ENCODE measurements at regions not wholly inside any gene's neighbourhood (a gene's known extent, or its start where the extent isn't known, plus 50 kb on each side); places are given as distances from the start of the nearest gene placed in this dataset.

DNA sequence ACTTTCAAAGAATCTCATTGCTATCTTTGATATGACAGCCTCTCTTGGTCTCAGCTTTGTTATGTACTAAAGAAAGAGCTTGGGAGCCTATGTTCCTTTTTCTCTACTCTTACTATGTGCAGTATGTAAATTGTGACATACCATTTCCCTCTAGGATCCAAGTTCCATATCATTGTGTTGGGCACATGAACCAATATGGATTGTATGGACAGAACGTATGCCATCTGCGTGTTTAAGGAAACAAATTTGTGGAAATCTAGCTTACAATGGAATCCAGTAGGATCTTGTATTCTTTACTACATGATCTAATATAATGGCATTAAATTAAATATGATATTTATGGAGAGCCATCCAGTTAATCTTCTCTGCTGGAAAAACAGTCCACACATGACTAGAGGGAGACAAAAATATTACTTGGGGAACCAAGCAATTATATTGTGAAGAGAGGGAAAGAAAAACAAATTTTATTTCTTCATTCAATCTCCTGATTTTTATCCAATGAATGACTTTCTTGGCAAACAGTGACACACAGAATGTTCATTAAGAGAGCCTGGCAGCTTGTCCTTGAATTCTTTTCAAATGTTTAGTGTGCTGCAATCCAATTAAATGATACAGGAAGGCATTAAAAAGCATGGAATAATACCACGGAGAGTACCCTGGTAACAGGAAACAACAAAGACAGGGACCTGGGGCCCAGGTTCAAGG lies 106.5 kb upstream of the DAB1 start:
- intact Hi-C loops (cut with micrococcal nuclease), result no loop called here
- WGBS (ENCODE audit: insufficient coverage), result no CpG with 5 or more reads among the region's 3 CpGs
- H3K27me3 Mint-ChIP-seq, result no peaks in the 10 kb centered on the region
- ChIA-PET CTCF (no interaction called here), POLR2A (no interaction called here)
- Histone ChIP-seq H3K27me3 (replicated peaks in 1 of 4; ENCODE audit: control extremely low read depth in 1 of 4, control insufficient read depth in 3 of 4, insufficient read depth in 4 of 4, low read length in 3 of 4) (no peaks in the 10 kb centered on the region), H3K36me3 (replicated peaks in 1 of 2; ENCODE audit: control extremely low read depth in 1 of 2, control insufficient read depth in 1 of 2, extremely low read depth in 1 of 2, insufficient read depth in 2 of 2, low read length in 1 of 2) (no peaks in the 10 kb centered on the region), H2AFZ (ENCODE audit: insufficient read depth, low read depth, low read length, poor library complexity, severe bottlenecking) (no peak overlapping the region), H4K20me1 (ENCODE audit: control insufficient read depth, insufficient read depth, low read length, poor library complexity, severe bottlenecking) (no peaks in the 10 kb centered on the region), H3K9me3 (ENCODE audit: control extremely low read depth in 1 of 3, control insufficient read depth in 2 of 3, insufficient read depth in 1 of 3, low read length in 2 of 3) (no peaks in the 10 kb centered on the region), H3K4me1 (ENCODE audit: control insufficient read depth in 2 of 2, insufficient read depth in 2 of 2, low read length in 2 of 2) (no peaks in the 10 kb centered on the region), H3K9ac (ENCODE audit: low read length) (no peak overlapping the region), H3K4me3 (ENCODE audit: control extremely low read depth in 1 of 5, extremely low read depth in 1 of 5, insufficient read depth in 1 of 5, low read depth in 2 of 5, low read length in 4 of 5) (no peak overlapping the region), H3K27ac (ENCODE audit: low read length in 2 of 2) (no peak overlapping the region), H3K4me2 (replicated peaks; ENCODE audit: low read depth, low read length, poor library complexity, severe bottlenecking) (no peak overlapping the region), H3K79me2 (ENCODE audit: control insufficient read depth, insufficient read depth, low read length) (no peaks in the 10 kb centered on the region)
- no peak overlapping the region for H3K27ac Mint-ChIP-seq
- no peaks in the 10 kb centered on the region for H3K4me1 Mint-ChIP-seq
- TF ChIP-seq EZH2 (IDR thresholded peaks at IDR 0.05; ENCODE audit: borderline replicate concordance, insufficient read depth, low read depth, low read length, poor library complexity, severe bottlenecking), result no peak
- TF ChIP-seq, protein P1, sequence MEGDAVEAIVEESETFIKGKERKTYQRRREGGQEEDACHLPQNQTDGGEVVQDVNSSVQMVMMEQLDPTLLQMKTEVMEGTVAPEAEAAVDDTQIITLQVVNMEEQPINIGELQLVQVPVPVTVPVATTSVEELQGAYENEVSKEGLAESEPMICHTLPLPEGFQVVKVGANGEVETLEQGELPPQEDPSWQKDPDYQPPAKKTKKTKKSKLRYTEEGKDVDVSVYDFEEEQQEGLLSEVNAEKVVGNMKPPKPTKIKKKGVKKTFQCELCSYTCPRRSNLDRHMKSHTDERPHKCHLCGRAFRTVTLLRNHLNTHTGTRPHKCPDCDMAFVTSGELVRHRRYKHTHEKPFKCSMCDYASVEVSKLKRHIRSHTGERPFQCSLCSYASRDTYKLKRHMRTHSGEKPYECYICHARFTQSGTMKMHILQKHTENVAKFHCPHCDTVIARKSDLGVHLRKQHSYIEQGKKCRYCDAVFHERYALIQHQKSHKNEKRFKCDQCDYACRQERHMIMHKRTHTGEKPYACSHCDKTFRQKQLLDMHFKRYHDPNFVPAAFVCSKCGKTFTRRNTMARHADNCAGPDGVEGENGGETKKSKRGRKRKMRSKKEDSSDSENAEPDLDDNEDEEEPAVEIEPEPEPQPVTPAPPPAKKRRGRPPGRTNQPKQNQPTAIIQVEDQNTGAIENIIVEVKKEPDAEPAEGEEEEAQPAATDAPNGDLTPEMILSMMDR (IDR thresholded peaks at IDR 0.05), result no peak
- DNase-seq (no peak), ATAC-seq (ENCODE audit: low read depth) (no peak)
- H3K4me3 Mint-ChIP-seq, result no peak overlapping the region
- peaks cover 7% of the 10 kb centered on the region for H3K9me3 Mint-ChIP-seq (ENCODE audit: insufficient read depth)

DNA sequence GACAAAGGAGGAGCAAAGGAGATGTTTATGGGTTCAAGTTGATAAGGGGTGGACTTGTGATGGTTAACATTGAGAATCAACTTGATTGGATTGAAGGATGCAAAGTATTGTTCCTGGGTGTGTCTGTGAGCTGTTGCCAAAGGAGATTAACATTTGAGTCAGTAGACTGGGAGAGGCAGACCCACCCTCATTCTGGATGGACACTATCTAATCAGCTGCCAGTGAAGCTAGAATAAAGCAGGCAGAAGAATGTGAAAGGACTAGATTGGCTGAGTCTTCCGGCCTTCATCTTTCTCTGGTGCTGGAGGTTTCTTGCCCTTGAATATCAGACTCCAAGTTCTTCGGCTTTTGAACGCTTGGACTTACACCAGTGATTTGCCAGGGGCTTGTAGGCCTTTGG lies 98.7 kb upstream of the DAB1 start:
- Histone ChIP-seq H3K79me2 (ENCODE audit: control insufficient read depth, insufficient read depth, low read length) (no peaks in the 10 kb centered on the region), H3K27me3 (replicated peaks in 1 of 4; ENCODE audit: control extremely low read depth in 1 of 4, control insufficient read depth in 3 of 4, insufficient read depth in 4 of 4, low read length in 3 of 4) (no peaks in the 10 kb centered on the region), H3K9ac (ENCODE audit: low read length) (no peak overlapping the region), H2AFZ (ENCODE audit: insufficient read depth, low read depth, low read length, poor library complexity, severe bottlenecking) (no peak overlapping the region), H4K20me1 (ENCODE audit: control insufficient read depth, insufficient read depth, low read length, poor library complexity, severe bottlenecking) (no peaks in the 10 kb centered on the region), H3K4me1 (ENCODE audit: control insufficient read depth in 2 of 2, insufficient read depth in 2 of 2, low read length in 2 of 2) (no peaks in the 10 kb centered on the region), H3K4me2 (replicated peaks; ENCODE audit: low read depth, low read length, poor library complexity, severe bottlenecking) (no peak overlapping the region), H3K4me3 (ENCODE audit: control extremely low read depth in 1 of 5, extremely low read depth in 1 of 5, insufficient read depth in 1 of 5, low read depth in 2 of 5, low read length in 4 of 5) (no peak overlapping the region), H3K9me3 (ENCODE audit: control extremely low read depth in 1 of 3, control insufficient read depth in 2 of 3, insufficient read depth in 1 of 3, low read length in 2 of 3) (no peaks in the 10 kb centered on the region), H3K36me3 (replicated peaks in 1 of 2; ENCODE audit: control extremely low read depth in 1 of 2, control insufficient read depth in 1 of 2, extremely low read depth in 1 of 2, insufficient read depth in 2 of 2, low read length in 1 of 2) (no peaks in the 10 kb centered on the region), H3K27ac (ENCODE audit: low read length in 2 of 2) (no peak overlapping the region)
- CTCF ChIA-PET, result no interaction called here
- intact Hi-C loops (cut with micrococcal nuclease), result no loop called here
- 97% methylated on average over 3 of the region's 3 CpGs for WGBS (ENCODE audit: insufficient coverage)
- TF ChIP-seq, protein P1 (IDR thresholded peaks at IDR 0.05), result no peak
- TF ChIP-seq EZH2 (IDR thresholded peaks at IDR 0.05; ENCODE audit: borderline replicate concordance, insufficient read depth, low read depth, low read length, poor library complexity, severe bottlenecking), result no peak
- Mint-ChIP-seq H3K27ac (no peak overlapping the region), H3K27me3 (peaks cover 3% of the 10 kb centered on the region), H3K4me3 (no peak overlapping the region), H3K4me1 (no peaks in the 10 kb centered on the region), H3K9me3 (ENCODE audit: insufficient read depth) (no peaks in the 10 kb centered on the region)
- ATAC-seq (ENCODE audit: low read depth) (no peak), DNase-seq (no peak)
- POLR2A ChIA-PET, result no interaction called here
